ENCODE measurements at regions not wholly inside any gene's neighbourhood (a gene's known extent, or its start where the extent isn't known, plus 50 kb on each side); places are given as distances from the start of the nearest gene placed in this dataset.
A peak's percentile ranks its signal among the peaks of the same experiment; 100 is the strongest.

DNA sequence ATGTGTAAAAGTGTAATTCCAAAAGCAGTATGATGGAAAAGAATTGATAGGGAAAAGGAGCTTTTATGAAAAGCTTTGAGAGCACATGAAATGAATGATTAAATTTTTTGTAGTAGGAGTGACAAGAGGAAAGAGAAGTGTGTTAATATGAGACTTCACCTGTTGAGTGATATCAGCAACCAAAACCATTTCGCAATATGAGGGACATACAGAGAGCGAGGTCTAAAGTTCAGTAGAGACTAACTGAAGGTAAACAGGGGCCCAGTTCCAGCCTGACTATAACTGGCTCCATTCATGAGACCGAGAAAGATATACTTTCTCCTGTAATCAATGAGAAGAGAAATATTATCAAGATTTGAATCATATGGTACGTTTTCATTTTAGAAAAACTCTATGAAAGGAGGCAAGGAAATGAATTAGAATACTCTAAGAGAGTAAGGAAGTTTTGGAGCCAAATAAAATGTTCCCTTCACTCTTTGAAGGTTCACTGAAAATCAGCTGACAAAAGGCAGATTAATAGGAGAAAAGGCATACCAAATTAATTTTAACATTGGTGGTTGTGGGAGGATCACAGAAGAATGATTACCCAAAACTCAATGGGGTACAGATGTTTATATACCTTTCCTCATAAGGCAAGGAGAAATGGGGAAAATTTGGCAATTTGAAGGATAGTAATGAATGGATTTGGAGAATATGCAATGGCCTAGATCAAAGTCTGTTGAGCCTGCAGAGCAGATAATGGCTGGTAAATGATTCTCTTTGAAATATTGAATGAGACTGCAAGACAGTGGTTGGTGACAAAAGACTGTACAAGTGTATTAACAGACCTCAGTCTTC is 932.2 kb downstream of the TDRD15 start (continued):
- peak; percentile 53; the same call in 1 of the 2 replicates for TF ChIP-seq ZKSCAN8 (CRISPR knock-in tag; IDR thresholded peaks at IDR 0.05; ENCODE audit: borderline replicate concordance)
- TF ChIP-seq ZNF629 (CRISPR knock-in tag; conservative IDR thresholded peaks at IDR 0.05): peak; percentile 79
- TF ChIP-seq NFIB (CRISPR knock-in tag; IDR thresholded peaks at IDR 0.05; ENCODE audit: borderline replicate concordance): no peak
- no peak for TF ChIP-seq SMAD1 (CRISPR knock-in tag; IDR thresholded peaks at IDR 0.05; ENCODE audit: borderline replicate concordance, low read depth)
- TF ChIP-seq ZMYM2 (CRISPR knock-in tag; IDR thresholded peaks at IDR 0.05): peak; percentile 85
- peak; percentile 27; the same call in 1 of the 2 replicates for TF ChIP-seq ZFX (CRISPR knock-in tag; IDR thresholded peaks at IDR 0.05; ENCODE audit: low read depth)
- TF ChIP-seq ZNF761 (CRISPR knock-in tag; conservative IDR thresholded peaks at IDR 0.05): 0 out of 2 replicates have a peak, but pooled peaks have one; percentile 23
- no peak for TF ChIP-seq ZSCAN22 (CRISPR knock-in tag; IDR thresholded peaks at IDR 0.05)
- no peak for TF ChIP-seq ZNF564 (CRISPR knock-in tag; IDR thresholded peaks at IDR 0.05)
- TF ChIP-seq MEF2D (CRISPR knock-in tag; IDR thresholded peaks at IDR 0.05): 0 out of 2 replicates have a peak, but pooled peaks have one; percentile 53
- TF ChIP-seq TAF1 (CRISPR knock-in tag; IDR thresholded peaks at IDR 0.05): no peak
- TF ChIP-seq REL (CRISPR knock-in tag; conservative IDR thresholded peaks at IDR 0.05): no peak
- no peak for TF ChIP-seq ZNF766 (CRISPR knock-in tag; IDR thresholded peaks at IDR 0.05; ENCODE audit: borderline replicate concordance)
- no peak for TF ChIP-seq SIN3B (IDR thresholded peaks at IDR 0.05; ENCODE audit: low read length)
- peak; percentile 85 for TF ChIP-seq ZGPAT (CRISPR knock-in tag; IDR thresholded peaks at IDR 0.05)
- TF ChIP-seq ZNF24 (IDR thresholded peaks at IDR 0.05): peak; percentile 51; the same call in 1 of the 2 replicates
- no peak for TF ChIP-seq EZH2 (conservative IDR thresholded peaks at IDR 0.05; ENCODE audit: low read depth, low read length)
- TF ChIP-seq ZNF264 (CRISPR knock-in tag; IDR thresholded peaks at IDR 0.05): peak; percentile 85
- no peak for TF ChIP-seq RFXANK (CRISPR knock-in tag; IDR thresholded peaks at IDR 0.05)
- TF ChIP-seq, protein P1, sequence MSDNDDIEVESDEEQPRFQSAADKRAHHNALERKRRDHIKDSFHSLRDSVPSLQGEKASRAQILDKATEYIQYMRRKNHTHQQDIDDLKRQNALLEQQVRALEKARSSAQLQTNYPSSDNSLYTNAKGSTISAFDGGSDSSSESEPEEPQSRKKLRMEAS (IDR thresholded peaks at IDR 0.05): peak; percentile 65; the same call in 1 of the 2 replicates
- peak; percentile 91; the same call in 1 of the 2 replicates for TF ChIP-seq MIER3 (CRISPR knock-in tag; IDR thresholded peaks at IDR 0.05; ENCODE audit: borderline replicate concordance)
- TF ChIP-seq ZNF546 (CRISPR knock-in tag; conservative IDR thresholded peaks at IDR 0.05): no peak
- TF ChIP-seq TRIM24 (CRISPR knock-in tag; IDR thresholded peaks at IDR 0.05): peak; percentile 69; the same call in 1 of the 2 replicates
- TF ChIP-seq LCORL (IDR thresholded peaks at IDR 0.05): peak; percentile 30; the same call in 1 of the 2 replicates
- TF ChIP-seq LCORL (CRISPR knock-in tag; IDR thresholded peaks at IDR 0.05): no peak
- peak; percentile 42; the same call in 1 of the 2 replicates for TF ChIP-seq YEATS2 (CRISPR knock-in tag; IDR thresholded peaks at IDR 0.05; ENCODE audit: borderline replicate concordance)
- TF ChIP-seq, protein P2, sequence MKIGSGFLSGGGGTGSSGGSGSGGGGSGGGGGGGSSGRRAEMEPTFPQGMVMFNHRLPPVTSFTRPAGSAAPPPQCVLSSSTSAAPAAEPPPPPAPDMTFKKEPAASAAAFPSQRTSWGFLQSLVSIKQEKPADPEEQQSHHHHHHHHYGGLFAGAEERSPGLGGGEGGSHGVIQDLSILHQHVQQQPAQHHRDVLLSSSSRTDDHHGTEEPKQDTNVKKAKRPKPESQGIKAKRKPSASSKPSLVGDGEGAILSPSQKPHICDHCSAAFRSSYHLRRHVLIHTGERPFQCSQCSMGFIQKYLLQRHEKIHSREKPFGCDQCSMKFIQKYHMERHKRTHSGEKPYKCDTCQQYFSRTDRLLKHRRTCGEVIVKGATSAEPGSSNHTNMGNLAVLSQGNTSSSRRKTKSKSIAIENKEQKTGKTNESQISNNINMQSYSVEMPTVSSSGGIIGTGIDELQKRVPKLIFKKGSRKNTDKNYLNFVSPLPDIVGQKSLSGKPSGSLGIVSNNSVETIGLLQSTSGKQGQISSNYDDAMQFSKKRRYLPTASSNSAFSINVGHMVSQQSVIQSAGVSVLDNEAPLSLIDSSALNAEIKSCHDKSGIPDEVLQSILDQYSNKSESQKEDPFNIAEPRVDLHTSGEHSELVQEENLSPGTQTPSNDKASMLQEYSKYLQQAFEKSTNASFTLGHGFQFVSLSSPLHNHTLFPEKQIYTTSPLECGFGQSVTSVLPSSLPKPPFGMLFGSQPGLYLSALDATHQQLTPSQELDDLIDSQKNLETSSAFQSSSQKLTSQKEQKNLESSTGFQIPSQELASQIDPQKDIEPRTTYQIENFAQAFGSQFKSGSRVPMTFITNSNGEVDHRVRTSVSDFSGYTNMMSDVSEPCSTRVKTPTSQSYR (CRISPR knock-in tag; IDR thresholded peaks at IDR 0.05; ENCODE audit: borderline replicate concordance): peak; percentile 75; the same call in 1 of the 2 replicates
- peak; percentile 36; the same call in 1 of the 2 replicates for TF ChIP-seq KLF11 (CRISPR knock-in tag; IDR thresholded peaks at IDR 0.05)
- peak; percentile 90 for TF ChIP-seq SMAD3 (CRISPR knock-in tag; IDR thresholded peaks at IDR 0.05)

All from HepG2 (cell line).